ENCODE measurements at regions not wholly inside any gene's neighbourhood (a gene's known extent, or its start where the extent isn't known, plus 50 kb on each side); places are given as distances from the start of the nearest gene placed in this dataset.

GRCh38 chr4:133493241-133493640, 344.1 kb downstream of the PCDH10 start:
- Histone ChIP-seq H3K27me3 (ENCODE audit: insufficient read depth, low read length) (no peaks in the 10 kb centered on the region), H3K79me2 (ENCODE audit: control insufficient read depth, insufficient read depth, low read length, unreplicated experiment) (no peaks in the 10 kb centered on the region), H3K4me3 (ENCODE audit: low read depth, low read length) (no peak overlapping the region), H3K36me3 (ENCODE audit: insufficient read depth, low read length) (no peaks in the 10 kb centered on the region), H2AFZ (ENCODE audit: low read length, unreplicated experiment) (no peak overlapping the region), H3K27ac (ENCODE audit: low read depth, low read length) (no peak overlapping the region), H3K4me1 (ENCODE audit: control insufficient read depth, insufficient read depth, low read length, unreplicated experiment) (no peaks in the 10 kb centered on the region)

DNA sequence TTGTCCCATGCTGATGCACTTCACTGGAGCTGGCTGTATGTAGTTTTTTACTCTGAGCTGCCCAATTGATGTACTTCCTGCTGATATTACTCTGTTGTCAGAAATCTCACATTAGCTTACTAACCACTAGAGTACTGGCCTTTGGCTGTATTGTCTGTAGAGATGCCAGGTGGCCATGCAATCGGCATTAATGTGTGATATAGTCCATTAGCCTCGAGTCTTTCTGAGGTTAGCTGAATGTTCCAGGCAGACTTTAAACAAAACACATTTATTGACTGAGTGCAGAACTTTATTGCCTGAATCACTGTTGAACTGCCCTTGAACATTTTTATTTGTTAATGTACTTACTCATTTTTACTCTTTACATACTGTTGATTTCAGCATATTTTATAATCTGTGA, 335.2 kb downstream of the PCDH10 start:
- Histone ChIP-seq H3K27me3 (ENCODE audit: insufficient read depth, low read length) (no peaks in the 10 kb centered on the region), H3K4me3 (ENCODE audit: low read depth, low read length) (no peak overlapping the region), H3K4me1 (ENCODE audit: control insufficient read depth, insufficient read depth, low read length, unreplicated experiment) (no peaks in the 10 kb centered on the region), H3K79me2 (ENCODE audit: control insufficient read depth, insufficient read depth, low read length, unreplicated experiment) (no peaks in the 10 kb centered on the region), H3K36me3 (ENCODE audit: insufficient read depth, low read length) (no peaks in the 10 kb centered on the region), H2AFZ (ENCODE audit: low read length, unreplicated experiment) (no peak overlapping the region), H3K27ac (ENCODE audit: low read depth, low read length) (no peak overlapping the region)

GRCh38 chr4:133483600-133484246, 334.6 kb downstream of the PCDH10 start:
- Histone ChIP-seq H3K27me3 (ENCODE audit: insufficient read depth, low read length) (no peaks in the 10 kb centered on the region), H3K4me3 (ENCODE audit: low read depth, low read length) (no peak overlapping the region), H3K4me1 (ENCODE audit: control insufficient read depth, insufficient read depth, low read length, unreplicated experiment) (no peaks in the 10 kb centered on the region), H3K36me3 (ENCODE audit: insufficient read depth, low read length) (no peaks in the 10 kb centered on the region), H3K79me2 (ENCODE audit: control insufficient read depth, insufficient read depth, low read length, unreplicated experiment) (no peaks in the 10 kb centered on the region), H3K27ac (ENCODE audit: low read depth, low read length) (no peak overlapping the region), H2AFZ (ENCODE audit: low read length, unreplicated experiment) (no peak overlapping the region)

DNA sequence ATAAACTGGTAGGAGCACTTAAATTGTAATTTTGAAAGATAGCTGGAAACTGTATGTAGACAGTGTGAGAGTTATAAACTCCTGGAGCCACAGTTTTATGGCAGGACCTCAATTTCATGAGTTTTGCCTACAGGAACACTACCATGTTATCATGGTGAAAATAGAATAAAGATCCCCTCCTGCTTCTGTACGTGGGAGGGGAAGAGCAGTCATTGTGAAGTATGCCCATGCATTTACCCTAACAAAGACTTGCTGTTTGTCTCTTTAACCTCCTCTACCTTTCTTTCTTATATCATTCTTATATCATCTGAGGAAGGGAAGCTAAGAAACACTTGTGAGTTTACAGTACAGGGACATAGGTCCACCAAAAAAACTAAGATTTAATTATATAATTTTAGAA, 327.0 kb downstream of the PCDH10 start:
- no peaks in the 10 kb centered on the region for H3K27me3 ChIP-seq (ENCODE audit: insufficient read depth, low read length)
- H3K4me3 ChIP-seq (ENCODE audit: low read depth, low read length): no peak overlapping the region
- no peak overlapping the region for H2AFZ ChIP-seq (ENCODE audit: low read length, unreplicated experiment)
- no peak overlapping the region for H3K27ac ChIP-seq (ENCODE audit: low read depth, low read length)
- H3K79me2 ChIP-seq (ENCODE audit: control insufficient read depth, insufficient read depth, low read length, unreplicated experiment): no peaks in the 10 kb centered on the region
- H3K4me1 ChIP-seq (ENCODE audit: control insufficient read depth, insufficient read depth, low read length, unreplicated experiment): no peaks in the 10 kb centered on the region
- H3K36me3 ChIP-seq (ENCODE audit: insufficient read depth, low read length): no peaks in the 10 kb centered on the region

- Histone ChIP-seq H3K4me3 (ENCODE audit: low read depth, low read length) (no peak overlapping the region), H3K27ac (ENCODE audit: low read depth, low read length) (no peak overlapping the region), H2AFZ (ENCODE audit: low read length, unreplicated experiment) (no peak overlapping the region), H3K36me3 (ENCODE audit: insufficient read depth, low read length) (no peaks in the 10 kb centered on the region), H3K79me2 (ENCODE audit: control insufficient read depth, insufficient read depth, low read length, unreplicated experiment) (no peaks in the 10 kb centered on the region), H3K27me3 (ENCODE audit: insufficient read depth, low read length) (no peaks in the 10 kb centered on the region), H3K4me1 (ENCODE audit: control insufficient read depth, insufficient read depth, low read length, unreplicated experiment) (no peaks in the 10 kb centered on the region)
Observed at GRCh38 chr4:133474501-133474900, 325.4 kb downstream of the PCDH10 start.

GRCh38 chr4:133472244-133472643, 323.1 kb downstream of the PCDH10 start:
- no peaks in the 10 kb centered on the region for H3K4me1 ChIP-seq (ENCODE audit: control insufficient read depth, insufficient read depth, low read length, unreplicated experiment)
- no peaks in the 10 kb centered on the region for H3K36me3 ChIP-seq (ENCODE audit: insufficient read depth, low read length)
- H3K27ac ChIP-seq (ENCODE audit: low read depth, low read length): no peak overlapping the region
- H3K79me2 ChIP-seq (ENCODE audit: control insufficient read depth, insufficient read depth, low read length, unreplicated experiment): no peaks in the 10 kb centered on the region
- no peaks in the 10 kb centered on the region for H3K27me3 ChIP-seq (ENCODE audit: insufficient read depth, low read length)
- no peak overlapping the region for H2AFZ ChIP-seq (ENCODE audit: low read length, unreplicated experiment)
- H3K4me3 ChIP-seq (ENCODE audit: low read depth, low read length): no peak overlapping the region

GRCh38 chr4:133467290-133467947, 318.3 kb downstream of the PCDH10 start:
- H2AFZ ChIP-seq (ENCODE audit: low read length, unreplicated experiment): no peak overlapping the region
- no peaks in the 10 kb centered on the region for H3K4me1 ChIP-seq (ENCODE audit: control insufficient read depth, insufficient read depth, low read length, unreplicated experiment)
- H3K36me3 ChIP-seq (ENCODE audit: insufficient read depth, low read length): no peaks in the 10 kb centered on the region
- H3K27ac ChIP-seq (ENCODE audit: low read depth, low read length): no peak overlapping the region
- no peaks in the 10 kb centered on the region for H3K27me3 ChIP-seq (ENCODE audit: insufficient read depth, low read length)
- H3K79me2 ChIP-seq (ENCODE audit: control insufficient read depth, insufficient read depth, low read length, unreplicated experiment): no peaks in the 10 kb centered on the region
- H3K4me3 ChIP-seq (ENCODE audit: low read depth, low read length): no peak overlapping the region

DNA sequence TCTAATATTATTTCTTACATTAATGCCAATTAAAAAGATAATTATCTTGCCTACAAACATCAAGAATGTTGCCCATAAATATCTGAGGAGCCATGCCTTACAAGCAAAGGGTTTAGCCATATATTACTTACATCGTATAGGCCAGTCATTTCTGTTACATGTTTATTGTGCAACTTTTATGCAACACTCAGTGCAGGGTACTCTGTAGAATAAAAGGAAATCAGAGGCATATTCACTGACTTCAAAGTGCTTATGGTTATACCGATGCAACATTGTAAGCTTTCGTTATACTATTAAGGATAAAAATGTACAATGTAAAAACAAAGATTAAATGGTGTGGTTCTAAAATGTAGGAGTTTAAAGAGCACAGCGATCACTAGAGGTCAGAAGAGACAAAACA, 315.9 kb downstream of the PCDH10 start:
- H2AFZ ChIP-seq (ENCODE audit: low read length, unreplicated experiment): no peak overlapping the region
- H3K4me1 ChIP-seq (ENCODE audit: control insufficient read depth, insufficient read depth, low read length, unreplicated experiment): no peaks in the 10 kb centered on the region
- H3K27ac ChIP-seq (ENCODE audit: low read depth, low read length): no peak overlapping the region
- no peaks in the 10 kb centered on the region for H3K79me2 ChIP-seq (ENCODE audit: control insufficient read depth, insufficient read depth, low read length, unreplicated experiment)
- no peak overlapping the region for H3K4me3 ChIP-seq (ENCODE audit: low read depth, low read length)
- no peaks in the 10 kb centered on the region for H3K27me3 ChIP-seq (ENCODE audit: insufficient read depth, low read length)
- no peaks in the 10 kb centered on the region for H3K36me3 ChIP-seq (ENCODE audit: insufficient read depth, low read length)

GRCh38 chr4:133464311-133464710, 315.2 kb downstream of the PCDH10 start:
- Histone ChIP-seq H3K79me2 (ENCODE audit: control insufficient read depth, insufficient read depth, low read length, unreplicated experiment) (no peaks in the 10 kb centered on the region), H3K4me3 (ENCODE audit: low read depth, low read length) (no peak overlapping the region), H3K4me1 (ENCODE audit: control insufficient read depth, insufficient read depth, low read length, unreplicated experiment) (no peaks in the 10 kb centered on the region), H3K27me3 (ENCODE audit: insufficient read depth, low read length) (no peaks in the 10 kb centered on the region), H3K36me3 (ENCODE audit: insufficient read depth, low read length) (no peaks in the 10 kb centered on the region), H3K27ac (ENCODE audit: low read depth, low read length) (no peak overlapping the region), H2AFZ (ENCODE audit: low read length, unreplicated experiment) (no peak overlapping the region)

GRCh38 chr4:133452678-133453077, 303.6 kb downstream of the PCDH10 start:
- H3K79me2 ChIP-seq (ENCODE audit: control insufficient read depth, insufficient read depth, low read length, unreplicated experiment): no peaks in the 10 kb centered on the region
- H3K27me3 ChIP-seq (ENCODE audit: insufficient read depth, low read length): no peaks in the 10 kb centered on the region
- no peaks in the 10 kb centered on the region for H3K4me1 ChIP-seq (ENCODE audit: control insufficient read depth, insufficient read depth, low read length, unreplicated experiment)
- no peak overlapping the region for H2AFZ ChIP-seq (ENCODE audit: low read length, unreplicated experiment)
- no peaks in the 10 kb centered on the region for H3K36me3 ChIP-seq (ENCODE audit: insufficient read depth, low read length)
- H3K4me3 ChIP-seq (ENCODE audit: low read depth, low read length): no peak overlapping the region
- H3K27ac ChIP-seq (ENCODE audit: low read depth, low read length): no peak overlapping the region

DNA sequence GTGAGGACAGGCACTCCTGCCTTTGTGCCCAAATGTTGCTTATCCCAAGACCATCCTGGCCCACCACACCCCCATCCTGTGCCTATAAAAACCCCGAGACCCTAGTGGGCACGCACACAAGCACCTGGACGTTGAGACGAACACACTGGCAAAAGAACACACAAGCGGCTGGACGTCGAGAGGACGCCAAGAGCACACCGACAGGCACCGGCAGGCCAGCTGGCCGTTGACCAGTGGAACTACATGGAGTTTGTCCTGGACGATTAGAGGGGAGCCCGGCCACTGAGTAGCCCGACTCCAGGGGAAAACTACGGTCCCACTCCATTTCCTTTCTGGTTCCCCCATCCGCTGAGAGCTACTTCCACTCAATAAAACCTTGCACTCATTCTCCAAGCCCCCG, 301.7 kb downstream of the PCDH10 start:
- Histone ChIP-seq H3K27ac (ENCODE audit: low read depth, low read length) (no peak overlapping the region), H3K27me3 (ENCODE audit: insufficient read depth, low read length) (no peaks in the 10 kb centered on the region), H3K79me2 (ENCODE audit: control insufficient read depth, insufficient read depth, low read length, unreplicated experiment) (no peaks in the 10 kb centered on the region), H3K36me3 (ENCODE audit: insufficient read depth, low read length) (no peaks in the 10 kb centered on the region), H3K4me3 (ENCODE audit: low read depth, low read length) (no peak overlapping the region), H3K4me1 (ENCODE audit: control insufficient read depth, insufficient read depth, low read length, unreplicated experiment) (no peaks in the 10 kb centered on the region), H2AFZ (ENCODE audit: low read length, unreplicated experiment) (no peak overlapping the region)

All from ACC112 (cell line).